ENCODE measurements at regions not wholly inside any gene's neighbourhood (a gene's known extent, or its start where the extent isn't known, plus 50 kb on each side); places are given as distances from the start of the nearest gene placed in this dataset.

DNA sequence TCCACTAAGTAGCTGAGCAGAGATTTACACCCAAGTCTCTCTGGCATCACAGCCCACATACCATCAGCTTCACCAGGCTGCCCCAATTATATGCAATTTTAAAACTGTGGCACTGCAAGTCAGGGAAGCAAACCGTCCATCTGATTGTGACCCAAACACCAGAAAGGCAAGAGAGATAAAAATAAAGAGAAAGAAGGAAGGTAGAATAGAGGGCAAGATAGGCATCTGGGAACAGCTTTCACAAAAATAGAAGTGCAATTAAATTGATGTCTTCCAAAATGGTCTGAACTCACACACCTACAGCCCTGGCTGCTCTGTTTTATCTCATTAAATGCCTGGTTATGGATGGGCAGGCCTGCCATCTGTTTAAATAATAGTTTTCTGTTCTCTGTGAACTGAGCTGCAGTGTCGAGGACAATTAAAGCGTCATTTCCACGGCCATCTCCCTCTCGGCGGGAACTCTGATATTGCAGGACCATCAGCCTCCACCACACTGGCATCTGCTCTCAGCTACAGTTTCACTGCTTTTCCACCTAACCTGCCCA is 509.1 kb downstream of the INHBA start:
- no peak for TF ChIP-seq POLR2A (IDR thresholded peaks at IDR 0.05; ENCODE audit: low read length)
- no peak for TF ChIP-seq GATA1 (IDR thresholded peaks at IDR 0.05; ENCODE audit: low read depth, low read length)

Data from erythroblast (primary cell).